Embryonic facial prominence (tissue), 1 donor: ENCODE measurements at regions not wholly inside any gene's neighbourhood (a gene's known extent, or its start where the extent isn't known, plus 50 kb on each side); places are given as distances from the start of the nearest gene placed in this dataset.

Experiments used
- DNase-seq: peaks from one replicate; pipeline ENCODE4 v3.0.0-alpha.2; 2016; ENCODE audit errors: extremely low spot score

- DNase-seq = no peak
Measured at GRCh38 chrX:13103914-13104274, 59.5 kb upstream of the FAM9C start.

- no peak for DNase-seq
Measured at GRCh38 chrX:13103188-13103913, 58.9 kb upstream of the FAM9C start.

GRCh38 chrX:13102636-13103035, 58.2 kb upstream of the FAM9C start:
- no peak for DNase-seq

GRCh38 chrX:13101441-13102139, 57.2 kb upstream of the FAM9C start:
- DNase-seq = no peak

GRCh38 chrX:13099121-13099520, 54.7 kb upstream of the FAM9C start:
- DNase-seq = no peak

- DNase-seq = no peak
Measured at GRCh38 chrX:13096728-13097127, 52.3 kb upstream of the FAM9C start.

GRCh38 chrX:13094828-13095341, 50.5 kb upstream of the FAM9C start:
- DNase-seq = no peak

- no peak for DNase-seq
Measured at GRCh38 chrX:13094374-13094773, 50.0 kb upstream of the FAM9C start.
